HG02798 (cell line): ENCODE measurements at regions not wholly inside any gene's neighbourhood (a gene's known extent, or its start where the extent isn't known, plus 50 kb on each side); places are given as distances from the start of the nearest gene placed in this dataset.
A peak's percentile ranks its signal among the peaks of the same experiment; 100 is the strongest.
"Not testable (repeated sequence)": the region's sequence is repeated elsewhere in the genome, so short reads cannot be mapped to it uniquely, and the experiment has no call there.

ENCODE experiments used
- ATAC-seq: cut with Tn5 transposase; IDR thresholded peaks from one replicate; pipeline ENCODE4 v1.9.1; 2021; ENCODE audit warnings: mild to moderate bottlenecking; ENCODE audit not compliant: unreplicated experiment, poor library complexity

DNA sequence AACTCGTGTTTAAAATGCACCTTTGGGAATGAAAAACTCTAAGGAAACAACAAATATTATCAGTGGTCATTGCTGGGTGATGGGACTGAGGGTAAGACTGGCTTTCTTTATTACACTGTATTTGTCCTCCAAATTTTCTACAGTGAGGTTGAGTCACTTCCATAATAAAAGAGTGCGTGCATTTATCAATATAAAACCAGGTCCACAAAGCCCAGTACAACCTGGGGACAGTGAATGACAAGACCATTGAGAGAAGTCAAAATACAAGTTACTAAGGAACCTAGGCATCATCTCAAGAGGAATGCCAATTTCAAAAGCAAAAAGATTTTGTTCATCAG is 76.4 kb downstream of the MAGED4 start:
- ATAC-seq, result peak; percentile 3

DNA sequence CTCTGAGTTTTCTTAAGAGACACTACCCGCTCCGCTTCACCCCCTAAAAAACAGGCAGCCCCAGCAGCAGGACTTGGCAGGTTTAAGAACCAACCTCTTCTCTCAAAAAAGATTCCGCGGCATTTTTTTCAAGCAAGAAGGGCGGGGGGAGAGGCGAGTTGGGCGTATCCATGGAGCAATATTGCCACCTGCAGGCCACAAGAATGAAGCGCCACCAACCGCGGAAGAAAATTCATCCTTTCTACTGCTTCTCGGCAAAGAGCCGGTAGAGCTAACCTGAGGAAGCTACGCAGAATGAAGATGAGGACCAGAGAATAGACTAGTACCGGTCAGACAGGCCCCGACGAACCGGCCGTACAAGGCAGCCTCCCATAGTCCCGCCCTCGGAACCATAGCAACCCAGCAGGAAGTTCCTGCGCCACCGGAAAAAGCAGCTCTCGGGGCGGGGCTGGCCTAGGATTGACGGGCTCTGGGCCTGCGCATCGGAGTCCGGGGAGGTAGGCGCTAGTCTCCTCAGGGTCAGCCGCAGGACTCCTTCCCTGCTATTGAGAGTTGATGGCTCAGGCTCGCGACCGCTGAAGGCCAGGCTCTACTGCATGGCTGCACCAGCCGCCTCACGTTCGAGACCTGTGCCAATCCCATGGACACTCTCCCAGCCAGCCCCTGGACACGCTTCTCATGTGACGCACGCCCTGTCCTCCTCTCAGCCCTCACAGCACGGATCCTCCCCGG is 76.9 kb downstream of the MAGED4 start:
- ATAC-seq, result peak; percentile 100

DNA sequence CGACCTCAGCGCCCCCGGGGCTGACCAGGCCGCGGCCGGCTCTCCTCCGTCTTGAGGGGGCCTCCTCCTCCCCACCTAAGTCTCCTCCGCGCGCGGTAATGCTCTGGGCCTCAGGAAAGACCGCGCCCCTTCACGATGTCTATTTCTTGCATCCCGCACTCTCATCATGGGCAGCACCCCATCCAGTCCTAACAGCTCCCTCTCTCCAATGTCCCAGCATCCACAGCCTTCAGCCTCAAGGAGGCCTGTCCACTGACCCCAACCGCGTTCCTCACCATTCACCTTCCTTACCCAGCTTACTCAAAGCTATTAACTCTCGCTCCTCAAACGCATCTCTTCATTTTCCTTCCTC is 77.5 kb downstream of the MAGED4 start:
- ATAC-seq, result no peak

DNA sequence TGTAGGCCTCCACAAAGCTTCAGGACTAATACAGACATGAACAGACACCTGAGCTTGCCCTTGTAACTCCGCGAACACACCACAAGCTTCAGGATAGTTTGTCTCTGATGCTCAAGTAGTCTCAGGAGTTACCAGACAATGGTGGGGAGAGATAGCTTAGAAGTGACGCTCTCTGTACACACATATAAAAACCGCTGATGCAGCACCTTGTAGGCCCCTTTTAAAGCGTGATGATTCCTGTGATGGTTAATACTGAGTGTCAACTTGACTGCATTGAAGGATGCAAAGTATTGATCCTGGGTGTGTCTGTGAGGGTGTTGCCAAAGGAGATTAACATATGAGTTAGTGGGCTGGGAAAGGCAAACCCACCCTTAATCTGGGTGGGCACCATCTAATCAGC is 78.7 kb downstream of the MAGED4 start:
- no peak for ATAC-seq

DNA sequence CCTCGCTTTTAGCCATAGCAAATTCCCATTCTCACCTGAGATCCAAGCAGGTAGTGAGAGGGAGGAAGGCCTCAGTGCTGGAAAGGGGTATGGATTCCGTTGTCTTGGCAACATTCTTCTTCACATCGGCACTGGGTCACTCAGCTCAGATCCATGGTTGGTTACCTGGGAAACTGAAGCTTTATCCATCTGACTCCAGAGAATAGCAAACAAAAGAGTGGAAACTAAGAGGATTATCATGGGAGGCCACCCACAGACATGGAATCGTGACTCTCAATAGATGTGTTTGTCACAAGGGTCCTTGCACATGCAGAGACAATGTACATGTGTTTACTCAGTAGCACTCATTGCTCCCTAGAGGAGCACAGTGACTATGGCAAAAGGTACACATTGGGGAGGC is 81.0 kb downstream of the MAGED4 start:
- ATAC-seq, result no peak

DNA sequence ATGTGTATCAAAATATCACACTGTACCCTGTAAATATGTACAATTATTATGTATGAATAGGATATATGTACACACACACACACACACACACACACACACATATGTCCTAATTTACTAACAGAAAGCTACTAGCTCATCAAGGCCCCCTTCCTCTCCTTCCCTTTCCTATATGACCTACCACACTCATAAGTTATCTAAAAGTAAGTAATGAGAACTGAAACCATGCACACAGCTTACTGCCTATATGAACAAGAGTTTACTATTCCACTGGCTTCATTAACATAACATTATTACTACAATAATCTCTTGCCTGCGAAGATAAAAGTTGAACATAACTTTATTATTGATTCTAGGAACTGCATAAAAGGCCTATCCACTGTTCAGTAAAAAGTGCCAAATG is 83.8 kb downstream of the MAGED4 start:
- not testable (repeated sequence) for ATAC-seq

DNA sequence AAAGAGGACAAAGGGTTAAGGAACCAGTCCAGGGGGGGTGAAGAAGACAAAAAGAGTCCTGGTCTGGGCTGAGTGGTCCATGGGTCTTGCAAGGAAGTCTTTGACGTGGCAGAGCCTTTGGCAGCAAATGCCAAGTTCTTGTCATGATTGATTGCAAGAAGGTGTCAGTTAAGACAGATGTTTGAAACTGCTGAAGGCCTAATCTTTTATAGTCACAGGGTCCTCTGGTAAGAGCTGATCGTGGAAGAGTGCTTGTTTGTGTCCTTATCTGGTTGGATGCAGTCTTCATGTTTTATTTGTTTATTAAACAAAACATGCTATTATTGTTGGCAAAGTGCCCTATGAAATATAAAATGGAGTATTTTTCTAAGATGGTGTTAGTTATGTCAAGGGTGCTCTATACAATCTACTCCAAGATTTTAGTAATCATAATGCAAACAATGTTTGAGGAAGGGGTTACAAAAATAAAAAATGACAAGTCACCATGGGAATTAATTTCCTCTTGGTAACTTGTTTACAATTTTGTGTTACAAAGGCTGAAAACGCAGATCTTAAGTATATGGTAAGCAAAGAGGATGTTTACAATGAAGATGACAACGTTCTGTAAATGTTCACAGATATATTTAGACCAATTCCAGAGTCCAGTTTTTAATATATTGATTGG is 85.9 kb downstream of the MAGED4 start:
- ATAC-seq, result no peak

DNA sequence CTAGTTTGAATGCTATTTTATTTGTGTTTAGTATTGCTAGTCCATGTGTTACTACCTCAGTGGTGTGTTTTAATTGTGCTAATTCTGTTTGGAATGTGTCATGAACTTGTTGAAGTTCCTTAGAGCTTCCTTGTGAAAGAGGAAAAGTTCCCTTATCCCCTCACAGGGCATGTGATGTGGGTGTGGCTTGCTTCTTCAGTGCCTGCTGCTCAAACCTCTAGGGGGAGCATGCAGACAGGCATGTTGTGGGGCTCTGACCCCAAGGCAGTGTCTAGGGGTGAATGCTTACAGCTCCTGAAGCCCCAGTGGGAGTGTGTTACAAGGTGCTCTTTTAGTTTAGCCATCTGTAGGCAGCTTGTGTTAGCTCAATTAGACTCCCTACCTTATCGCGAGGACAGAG is 86.5 kb downstream of the MAGED4 start:
- ATAC-seq, result no peak

DNA sequence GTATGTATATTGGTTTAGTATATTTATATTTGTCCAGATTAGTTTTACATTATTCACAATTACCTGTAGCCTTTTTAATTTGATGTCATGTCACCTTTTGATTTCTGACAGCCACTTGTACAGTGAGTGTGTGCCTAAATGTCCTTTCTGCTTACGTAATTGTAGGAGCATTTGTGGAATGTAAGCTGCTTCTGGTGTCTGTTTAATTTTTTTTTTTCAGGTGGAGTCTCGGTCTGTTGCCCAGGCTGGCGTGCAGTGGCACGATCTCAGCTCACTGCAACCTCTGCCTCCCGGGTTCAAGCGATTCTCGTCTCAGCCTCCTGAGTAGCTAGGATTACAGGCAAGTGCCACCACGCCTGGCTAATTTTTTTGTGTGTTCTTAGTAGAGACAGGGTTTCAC is 91.2 kb upstream of the XAGE2 start:
- no peak for ATAC-seq

DNA sequence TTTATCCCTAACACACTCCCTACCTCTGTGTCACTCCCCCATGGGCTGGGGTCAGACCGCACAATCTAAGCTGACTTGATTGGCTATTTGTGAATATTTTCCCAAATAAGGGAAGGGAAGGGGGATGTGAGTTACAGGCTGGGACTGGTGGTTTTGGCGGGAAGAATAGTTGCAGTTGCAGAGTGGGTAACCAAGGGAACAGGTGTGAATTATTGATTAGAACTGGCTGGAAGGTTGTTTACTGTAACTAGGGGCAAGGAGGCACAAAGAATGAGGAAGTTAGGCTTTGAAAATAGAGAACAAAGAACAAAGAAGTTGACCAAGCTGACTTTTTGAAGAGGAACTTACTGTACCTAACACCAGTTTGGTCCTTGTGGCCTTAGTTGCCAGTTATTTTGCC is 88.0 kb upstream of the XAGE2 start:
- ATAC-seq, result no peak

DNA sequence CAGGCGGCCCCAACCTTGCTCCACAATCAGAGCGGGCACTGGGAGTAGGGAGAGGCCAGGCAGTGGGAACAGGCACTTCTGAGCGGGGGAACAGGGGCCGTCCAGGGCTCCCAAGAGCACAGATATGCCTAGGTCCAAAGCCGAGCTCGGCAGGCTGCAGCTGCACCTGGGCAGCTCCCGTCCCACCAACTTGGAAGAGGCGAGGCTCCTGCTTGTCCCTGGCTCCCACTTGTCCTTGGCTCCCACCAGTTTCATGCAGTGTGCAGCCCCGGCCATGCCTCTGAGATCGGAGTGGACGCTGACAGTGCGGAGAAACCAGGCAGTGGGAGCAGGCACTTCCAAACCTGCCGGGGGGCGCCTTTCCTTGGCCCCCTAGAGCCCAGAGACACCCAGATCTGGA is 84.0 kb upstream of the XAGE2 start:
- no peak for ATAC-seq

DNA sequence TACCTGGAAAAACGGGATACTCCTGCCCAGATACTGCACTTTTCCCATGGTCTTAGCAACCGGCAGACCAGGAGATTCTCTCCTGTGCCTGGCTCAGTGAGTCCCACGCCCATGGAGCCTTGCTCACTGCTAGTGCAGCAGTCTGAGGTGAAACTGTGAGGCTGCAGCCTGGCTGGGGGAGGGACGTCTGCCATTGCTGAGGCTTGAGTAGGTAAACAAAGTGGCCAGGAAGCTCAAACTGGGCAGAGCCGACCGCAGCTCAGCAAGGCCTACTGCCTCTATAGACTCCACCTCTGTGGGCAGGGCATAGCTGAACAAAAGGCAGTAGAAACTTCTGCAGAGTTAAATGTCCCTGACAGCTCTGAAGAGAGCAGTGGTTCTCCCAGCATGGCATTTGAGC is 69.9 kb upstream of the XAGE2 start:
- not testable (repeated sequence) for ATAC-seq

DNA sequence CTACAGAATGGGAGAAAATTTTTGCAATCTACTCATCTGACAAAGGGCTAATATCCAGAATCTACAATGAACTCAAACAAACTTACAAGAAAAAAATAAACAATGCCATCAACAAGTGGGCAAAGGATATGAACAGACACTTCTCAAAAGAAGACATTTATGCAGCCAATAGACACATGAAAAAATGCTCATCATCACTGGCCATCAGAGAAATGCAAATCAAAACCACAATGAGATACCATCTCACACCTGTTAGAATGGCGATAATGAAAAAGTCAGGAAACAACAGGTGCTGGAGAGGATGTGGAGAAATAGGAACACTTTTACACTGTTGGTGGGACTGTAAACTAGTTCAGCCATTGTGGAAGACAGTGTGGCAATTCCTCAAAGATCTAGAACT is 60.3 kb upstream of the XAGE2 start:
- not testable (repeated sequence) for ATAC-seq
